Endothelial cell of umbilical vein (primary cell): ENCODE measurements at regions not wholly inside any gene's neighbourhood (a gene's known extent, or its start where the extent isn't known, plus 50 kb on each side); places are given as distances from the start of the nearest gene placed in this dataset.
A peak's percentile ranks its signal among the peaks of the same experiment; 100 is the strongest.

Source experiments
- BruUV-seq: library from RNA; stranded (reverse); fragments of 400-500 nt; replicated peaks from 2 replicates; lab custom pipeline; 2021; lab: Mats Ljungman, UMichigan
- CTCF ChIA-PET: fragments of 300-600, 350-600 bp; sonication (Branson Sonifier 250); formaldehyde crosslinking; loops from one replicate; lab custom pipeline; 2021; ENCODE audit warnings: antibody characterized with exemption, inconsistent platforms; lab: Charles Lee
- POLR2A ChIA-PET: fragments of 300-600, 350-600 bp; sonication (Branson Sonifier 250); formaldehyde crosslinking; loops from one replicate; lab custom pipeline; 2021; ENCODE audit warnings: antibody characterized with exemption, inconsistent platforms; lab: Charles Lee
- DNase-seq: peaks from one replicate; pipeline ENCODE4 v3.0.0-alpha.2; 2011; ENCODE audit warnings: low read depth, low spot score
- FAIRE-seq: peaks from 2 replicates; lab custom pipeline; 2011; peaks lifted over from hg19 to GRCh38; lab: Jason Lieb, UNC
- H2AFZ ChIP-seq: 2 replicates; pipeline ENCODE4 v1.6.0; 2012; ENCODE audit warnings: low read depth, low read length, control low read depth, inconsistent platforms
- H3K27ac ChIP-seq: 2 replicates; pipeline ENCODE4 v1.5.1; 2011; ENCODE audit warnings: low read depth, mild to moderate bottlenecking, control low read depth, low read length, moderate library complexity; ENCODE audit not compliant: insufficient read depth
- H3K27me3 ChIP-seq, 2 experiments: 2 replicates each; pipeline versions ENCODE4 v1.6.0 to v1.6.1; 2011; ENCODE audit warnings: low read length in 2 of 2, mixed read lengths in 1 of 2; ENCODE audit not compliant: control insufficient read depth in 2 of 2, insufficient read depth in 2 of 2
- H3K36me3 ChIP-seq, 2 experiments: 2 replicates in 1 of 2; 3 replicates in 1 of 2; pipeline ENCODE4 v1.5.1; 2011; ENCODE audit warnings: low read length in 2 of 2, mild to moderate bottlenecking in 1 of 2, moderate library complexity in 1 of 2; ENCODE audit not compliant: control insufficient read depth in 2 of 2, insufficient read depth in 2 of 2; ENCODE audit errors: extremely low read depth in 1 of 2
- H3K4me1 ChIP-seq: 3 replicates; pipeline ENCODE4 v1.5.1; 2011; ENCODE audit warnings: mild to moderate bottlenecking, low read length; ENCODE audit not compliant: control insufficient read depth, insufficient read depth; ENCODE audit errors: extremely low read depth
- H3K4me2 ChIP-seq: 2 replicates; pipeline ENCODE4 v1.6.1; 2011; ENCODE audit warnings: low read length, control low read depth, mixed read lengths; ENCODE audit not compliant: insufficient read depth
- H3K4me3 ChIP-seq, 3 experiments: fragments of 200-600 bp in 1 of 3; sonication (generic), shearing (Covaris generic) in 1 of 3; replicated peaks in 1 of 3; 2 replicates each; pipeline ENCODE4 v1.5.1; 2011 to 2016; ENCODE audit warnings: control low read depth in 3 of 3, low read length in 3 of 3, mild to moderate bottlenecking in 2 of 3, inconsistent platforms in 1 of 3, low read depth in 1 of 3, moderate library complexity in 1 of 3; ENCODE audit not compliant: insufficient read depth in 1 of 3
- H3K79me2 ChIP-seq: 2 replicates; pipeline ENCODE4 v1.6.0; 2012; ENCODE audit warnings: low read length, inconsistent platforms; ENCODE audit not compliant: control insufficient read depth, insufficient read depth
- H3K9ac ChIP-seq: replicated peaks from 2 replicates; pipeline ENCODE3; 2011; ENCODE audit warnings: low read length, control low read depth; ENCODE audit not compliant: insufficient read depth; ENCODE audit errors: extremely low read depth
- H3K9me1 ChIP-seq: replicated peaks from 3 replicates; pipeline ENCODE4 v1.6.0; 2011; ENCODE audit warnings: mild to moderate bottlenecking, low read length; ENCODE audit not compliant: control insufficient read depth, insufficient read depth; ENCODE audit errors: extremely low read depth
- H3K9me3 ChIP-seq: replicated peaks from 2 replicates; pipeline ENCODE4 v1.5.1; 2012; ENCODE audit warnings: low read length, inconsistent platforms; ENCODE audit not compliant: control insufficient read depth, insufficient read depth
- H4K20me1 ChIP-seq: replicated peaks from 2 replicates; pipeline ENCODE3; 2011; ENCODE audit warnings: mild to moderate bottlenecking, low read length; ENCODE audit not compliant: control insufficient read depth, insufficient read depth; ENCODE audit errors: extremely low read depth
- CTCF ChIP-seq, 2 donors: IDR thresholded peaks; 1 replicate in 1 of 2; 2 replicates in 1 of 2; pipeline ENCODE4 v1.5.1; 2011; ENCODE audit warnings: low read length in 2 of 2, mild to moderate bottlenecking in 2 of 2, moderate library complexity in 2 of 2, control low read depth in 1 of 2, inconsistent platforms in 1 of 2, low read depth in 1 of 2; ENCODE audit not compliant: insufficient read depth in 1 of 2; ENCODE audit errors: extremely low read depth in 1 of 2
- EZH2 ChIP-seq: IDR thresholded peaks from 2 replicates; pipeline ENCODE4 v1.6.1; 2012; ENCODE audit warnings: borderline replicate concordance, low read depth, mild to moderate bottlenecking, moderate library complexity, low read length, inconsistent platforms; ENCODE audit not compliant: severe bottlenecking
- FOS ChIP-seq: IDR thresholded peaks from 2 replicates; pipeline ENCODE4 v1.6.1; 2011; ENCODE audit warnings: mild to moderate bottlenecking, low read length, moderate library complexity, borderline replicate concordance; ENCODE audit not compliant: insufficient read depth
- GATA2 ChIP-seq: IDR thresholded peaks from 2 replicates; pipeline ENCODE4 v1.7.0; 2011; ENCODE audit warnings: low read depth, mild to moderate bottlenecking, moderate library complexity, mixed read lengths, low read length; ENCODE audit not compliant: insufficient read length, insufficient read depth
- JUN ChIP-seq: IDR thresholded peaks from 2 replicates; pipeline ENCODE4 v1.6.1; 2011; ENCODE audit warnings: borderline replicate concordance, low read depth; ENCODE audit not compliant: insufficient read length, insufficient read depth
- MAX ChIP-seq: IDR thresholded peaks from 2 replicates; pipeline ENCODE4 v1.6.1; 2011; ENCODE audit not compliant: insufficient read depth, insufficient read length
- MYC ChIP-seq: IDR thresholded peaks from one replicate; pipeline ENCODE4 v1.6.1; 2011; ENCODE audit warnings: mild to moderate bottlenecking, low read depth, low read length
- POLR2A ChIP-seq: IDR thresholded peaks from 2 replicates; pipeline ENCODE4 v1.6.1; 2012; ENCODE audit warnings: low read depth, mild to moderate bottlenecking, control low read depth, low read length
- POLR2AphosphoS5 ChIP-seq: IDR thresholded peaks from 2 replicates; pipeline ENCODE4 v1.6.1; 2012; ENCODE audit warnings: low read depth, mild to moderate bottlenecking, control low read depth, low read length, moderate library complexity; ENCODE audit not compliant: insufficient read depth
- dilution Hi-C: fragments of 300-500 bp; cut with MboI; formaldehyde crosslinking; loops from one replicate; pipeline ENCODE4 v1.15.0; 2019; ENCODE audit warnings: low sequenced_read_pairs; ENCODE audit not compliant: extremely low pct_ligation_motif_present
- intact Hi-C: fragments of 100-400 bp; cut with micrococcal nuclease; formaldehyde crosslinking; loops from one replicate; pipeline ENCODE4 v1.10.0; 2022

- Histone ChIP-seq H3K27ac (no peak overlapping the region), H3K9me1 (no peaks in the 10 kb centered on the region), H3K9ac (no peak overlapping the region), H4K20me1 (no peaks in the 10 kb centered on the region), H3K4me1 (peaks cover 10% of the 10 kb centered on the region), H3K36me3 (no peaks in the 10 kb centered on the region), H3K4me3 (no peak overlapping the region), H3K9me3 (no peaks in the 10 kb centered on the region), H3K4me2 (peak overlapping the region; percentile 5), H3K27me3 (no peaks in the 10 kb centered on the region), H3K79me2 (no peaks in the 10 kb centered on the region), H2AFZ (no peak overlapping the region)
- no TSS peak for BruUV-seq
- CTCF ChIA-PET, result no interaction called here
- FAIRE-seq, result peak; percentile 73
- DNase-seq, result peak; percentile 86
- TF ChIP-seq GATA2 (no peak), MYC (no peak), EZH2 (no peak), JUN (peak; percentile 74)
- POLR2A ChIA-PET, result no interaction called here
- intact Hi-C loops, result loop anchor here (5.0 kb wide), 1 partner anchor 163 kb away; no protein-coding TSS in a partner anchor
- dilution Hi-C loops, result no loop called here
Observed at GRCh38 chr1:218930472-218931241, 243.0 kb upstream of the LYPLAL1 start.

- TF ChIP-seq JUN (no peak), POLR2AphosphoS5 (no peak), CTCF (IDR thresholded peaks at IDR 0.05; ENCODE audit: extremely low read depth in 1 of 2, insufficient read depth in 1 of 2, low read depth in 1 of 2, low read length in 2 of 2) (no peak), POLR2A (no peak), MYC (no peak), EZH2 (no peak), GATA2 (no peak), FOS (no peak), MAX (no peak)
- Histone ChIP-seq H3K4me2 (peak overlapping the region; percentile 5), H4K20me1 (no peaks in the 10 kb centered on the region), H3K9me3 (no peaks in the 10 kb centered on the region), H3K9ac (no peak overlapping the region), H3K79me2 (no peaks in the 10 kb centered on the region), H3K27me3 (no peaks in the 10 kb centered on the region), H3K4me3 (no peak overlapping the region), H3K36me3 (no peaks in the 10 kb centered on the region), H3K4me1 (peaks cover 10% of the 10 kb centered on the region), H2AFZ (no peak overlapping the region), H3K9me1 (no peaks in the 10 kb centered on the region), H3K27ac (peak overlapping the region; percentile 32)
- BruUV-seq, result no TSS peak
- no peak for FAIRE-seq
- no peak for DNase-seq
- ChIA-PET POLR2A (no interaction called here), CTCF (no interaction called here)
- intact Hi-C loops, result loop anchor here (5.0 kb wide), 1 partner anchor 164 kb away; no protein-coding TSS in a partner anchor
- dilution Hi-C loops, result no loop called here
Observed at GRCh38 chr1:218931324-218931723, 242.4 kb upstream of the LYPLAL1 start.
